GM12872 (cell line): ENCODE measurements at regions not wholly inside any gene's neighbourhood (a gene's known extent, or its start where the extent isn't known, plus 50 kb on each side); places are given as distances from the start of the nearest gene placed in this dataset.

ENCODE experiments used
- CTCF ChIP-seq: IDR thresholded peaks from 3 replicates; pipeline ENCODE4 v1.5.1; 2011; ENCODE audit warnings: low read depth, mild to moderate bottlenecking, low read length, moderate library complexity; ENCODE audit not compliant: insufficient read depth

GRCh38 chr2:7934476-7934875 lies 747.4 kb upstream of the ID2 start:
- TF ChIP-seq CTCF: no peak

- no peak for TF ChIP-seq CTCF
Observed at GRCh38 chr2:7937082-7937481, 744.8 kb upstream of the ID2 start.

GRCh38 chr2:7940723-7941122 lies 741.1 kb upstream of the ID2 start:
- no peak for TF ChIP-seq CTCF

- no peak for TF ChIP-seq CTCF
Observed at GRCh38 chr2:7943446-7943845, 738.4 kb upstream of the ID2 start.

GRCh38 chr2:7945026-7945425 lies 736.8 kb upstream of the ID2 start:
- no peak for TF ChIP-seq CTCF

- no peak for TF ChIP-seq CTCF
Observed at GRCh38 chr2:7950035-7950612, 731.7 kb upstream of the ID2 start.

- TF ChIP-seq CTCF: no peak
Observed at GRCh38 chr2:7951001-7951400, 730.9 kb upstream of the ID2 start.

GRCh38 chr2:7951490-7951889 lies 730.4 kb upstream of the ID2 start:
- TF ChIP-seq CTCF: no peak
